GM06990 (cell line): ENCODE measurements at regions not wholly inside any gene's neighbourhood (a gene's known extent, or its start where the extent isn't known, plus 50 kb on each side); places are given as distances from the start of the nearest gene placed in this dataset.
"Not testable (repeated sequence)": the region's sequence is repeated elsewhere in the genome, so short reads cannot be mapped to it uniquely, and the experiment has no call there.

Source experiments
- DNase-seq: peaks from one replicate; pipeline ENCODE4 v3.0.0-alpha.2; 2011; ENCODE audit not compliant: insufficient read length; ENCODE audit errors: extremely low read depth
- H3K27me3 ChIP-seq: replicated peaks from 2 replicates; pipeline ENCODE4 v1.6.0; 2011; ENCODE audit warnings: low read length; ENCODE audit not compliant: control insufficient read depth, insufficient read depth
- H3K36me3 ChIP-seq: 2 replicates; pipeline ENCODE4 v1.5.1; 2011; ENCODE audit warnings: low read length; ENCODE audit not compliant: control insufficient read depth, insufficient read depth
- H3K4me3 ChIP-seq: replicated peaks from 2 replicates; pipeline ENCODE4 v1.5.1; 2011; ENCODE audit warnings: low read depth, mild to moderate bottlenecking, control low read depth, low read length
- TF ChIP-seq, protein P1 (sequence below): IDR thresholded peaks from 2 replicates; pipeline ENCODE4 v1.5.1; 2011; ENCODE audit warnings: low read length, control low read depth, mild to moderate bottlenecking, inconsistent platforms; ENCODE audit not compliant: insufficient read depth, poor library complexity, severe bottlenecking

- Histone ChIP-seq H3K27me3 (no peaks in the 10 kb centered on the region), H3K4me3 (no peak overlapping the region), H3K36me3 (no peaks in the 10 kb centered on the region)
- TF ChIP-seq, protein P1, sequence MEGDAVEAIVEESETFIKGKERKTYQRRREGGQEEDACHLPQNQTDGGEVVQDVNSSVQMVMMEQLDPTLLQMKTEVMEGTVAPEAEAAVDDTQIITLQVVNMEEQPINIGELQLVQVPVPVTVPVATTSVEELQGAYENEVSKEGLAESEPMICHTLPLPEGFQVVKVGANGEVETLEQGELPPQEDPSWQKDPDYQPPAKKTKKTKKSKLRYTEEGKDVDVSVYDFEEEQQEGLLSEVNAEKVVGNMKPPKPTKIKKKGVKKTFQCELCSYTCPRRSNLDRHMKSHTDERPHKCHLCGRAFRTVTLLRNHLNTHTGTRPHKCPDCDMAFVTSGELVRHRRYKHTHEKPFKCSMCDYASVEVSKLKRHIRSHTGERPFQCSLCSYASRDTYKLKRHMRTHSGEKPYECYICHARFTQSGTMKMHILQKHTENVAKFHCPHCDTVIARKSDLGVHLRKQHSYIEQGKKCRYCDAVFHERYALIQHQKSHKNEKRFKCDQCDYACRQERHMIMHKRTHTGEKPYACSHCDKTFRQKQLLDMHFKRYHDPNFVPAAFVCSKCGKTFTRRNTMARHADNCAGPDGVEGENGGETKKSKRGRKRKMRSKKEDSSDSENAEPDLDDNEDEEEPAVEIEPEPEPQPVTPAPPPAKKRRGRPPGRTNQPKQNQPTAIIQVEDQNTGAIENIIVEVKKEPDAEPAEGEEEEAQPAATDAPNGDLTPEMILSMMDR, result no peak
- no peak for DNase-seq
These were observed 500.9 kb upstream of the NAALADL2 start for GRCh38 chr3:174358252-174358651.

DNA sequence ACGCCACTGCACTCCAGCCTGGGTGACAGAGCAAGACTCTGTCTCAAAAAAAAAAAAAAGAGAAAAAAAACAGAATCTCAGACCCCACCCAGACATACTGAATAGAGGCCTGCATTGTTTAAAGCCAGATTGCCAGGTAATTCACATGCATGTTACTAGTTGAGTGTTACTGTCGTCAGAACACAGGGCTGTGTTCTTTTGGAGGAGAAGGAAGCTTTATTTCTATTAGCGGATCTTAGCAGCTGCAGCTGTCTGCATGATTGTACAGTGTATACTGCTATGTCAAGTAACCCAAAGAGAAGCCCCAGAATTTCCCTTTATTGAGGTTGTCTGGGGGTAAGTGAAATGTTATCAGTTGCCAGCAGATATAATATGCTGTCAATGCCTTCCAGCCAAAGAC lies 496.6 kb upstream of the NAALADL2 start:
- Histone ChIP-seq H3K4me3 (no peak overlapping the region), H3K27me3 (no peaks in the 10 kb centered on the region), H3K36me3 (no peaks in the 10 kb centered on the region)
- TF ChIP-seq, protein P1, result no peak
- DNase-seq, result no peak

DNA sequence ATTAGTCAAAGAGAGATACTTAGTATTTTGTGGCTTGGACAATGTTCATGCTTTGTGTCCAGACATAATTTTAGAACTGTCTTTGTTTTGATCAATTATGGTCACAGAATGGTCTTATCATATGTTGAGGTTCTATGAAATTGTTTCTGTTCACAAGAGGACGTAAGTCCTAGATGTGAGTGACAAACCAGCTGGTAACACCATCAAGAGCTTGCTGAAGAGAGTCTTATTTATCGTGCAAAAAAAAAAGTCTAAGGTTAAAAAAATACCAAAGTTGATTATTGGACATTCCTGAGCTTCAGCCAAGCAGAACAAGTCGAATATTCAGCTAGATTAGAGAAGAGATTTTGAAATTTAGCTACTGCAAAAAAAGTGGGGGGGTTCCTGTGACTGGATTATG lies 495.9 kb upstream of the NAALADL2 start:
- no peaks in the 10 kb centered on the region for H3K27me3 ChIP-seq
- no peaks in the 10 kb centered on the region for H3K36me3 ChIP-seq
- no peak for DNase-seq
- TF ChIP-seq, protein P1, result no peak
- no peak overlapping the region for H3K4me3 ChIP-seq

GRCh38 chr3:174365796-174366195 lies 493.3 kb upstream of the NAALADL2 start:
- no peak overlapping the region for H3K4me3 ChIP-seq
- no peaks in the 10 kb centered on the region for H3K36me3 ChIP-seq
- no peak for DNase-seq
- H3K27me3 ChIP-seq, result no peaks in the 10 kb centered on the region
- TF ChIP-seq, protein P1, result no peak

DNA sequence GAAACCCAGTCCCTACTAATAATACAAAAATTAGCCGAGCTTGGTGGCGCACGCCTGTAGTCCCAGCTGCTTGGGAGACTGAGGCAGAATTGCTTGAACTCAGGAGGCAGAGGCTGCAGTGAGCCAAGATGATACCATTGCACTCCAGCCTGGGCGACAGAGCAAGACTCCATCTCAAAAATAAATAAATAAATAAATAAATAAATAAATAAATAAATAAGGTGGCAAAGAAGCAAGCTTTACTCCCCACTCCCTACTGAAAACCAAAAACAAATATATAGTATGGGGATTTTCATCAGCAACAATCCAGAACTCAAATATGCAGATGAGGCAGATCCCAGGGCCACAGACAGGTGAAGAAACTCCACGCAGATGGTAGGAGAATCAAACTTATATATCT lies 492.2 kb upstream of the NAALADL2 start:
- not testable (repeated sequence) for H3K27me3 ChIP-seq, H3K36me3 ChIP-seq, H3K4me3 ChIP-seq, DNase-seq

GRCh38 chr3:174376346-174376745 lies 482.8 kb upstream of the NAALADL2 start:
- H3K36me3 ChIP-seq, result no peaks in the 10 kb centered on the region
- DNase-seq, result no peak
- H3K27me3 ChIP-seq, result no peaks in the 10 kb centered on the region
- TF ChIP-seq, protein P1, result no peak
- H3K4me3 ChIP-seq, result no peak overlapping the region
